GM21786 (cell line): ENCODE measurements at regions not wholly inside any gene's neighbourhood (a gene's known extent, or its start where the extent isn't known, plus 50 kb on each side); places are given as distances from the start of the nearest gene placed in this dataset.
"Not testable (repeated sequence)": the region's sequence is repeated elsewhere in the genome, so short reads cannot be mapped to it uniquely, and the experiment has no call there.

Experiments
- ATAC-seq: cut with Tn5 transposase; IDR thresholded peaks from one replicate; pipeline ENCODE4 v1.9.1; 2021; ENCODE audit not compliant: unreplicated experiment

- no peak for ATAC-seq
Observed at GRCh38 chr3:70743754-70744153, 431.3 kb upstream of the MDFIC2 start.

DNA sequence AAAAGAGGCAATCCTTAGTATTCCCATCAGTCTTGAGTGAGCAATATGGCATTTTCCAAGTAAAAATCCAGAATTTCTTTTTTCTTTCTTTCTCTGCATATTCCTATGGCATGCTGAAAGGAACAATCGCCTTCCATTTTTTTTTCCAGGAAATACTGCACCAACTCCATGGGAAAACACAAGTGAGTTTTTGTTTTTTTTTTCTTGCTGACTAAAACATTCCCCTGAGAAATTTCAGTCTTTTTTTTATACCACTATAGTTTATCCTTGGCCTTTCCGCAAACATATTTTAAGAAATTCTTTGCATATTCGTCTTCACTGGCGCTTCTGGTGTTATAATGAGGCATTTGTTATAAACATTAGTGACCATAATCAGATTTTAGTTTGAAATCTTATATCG, 429.6 kb upstream of the MDFIC2 start:
- ATAC-seq = no peak

DNA sequence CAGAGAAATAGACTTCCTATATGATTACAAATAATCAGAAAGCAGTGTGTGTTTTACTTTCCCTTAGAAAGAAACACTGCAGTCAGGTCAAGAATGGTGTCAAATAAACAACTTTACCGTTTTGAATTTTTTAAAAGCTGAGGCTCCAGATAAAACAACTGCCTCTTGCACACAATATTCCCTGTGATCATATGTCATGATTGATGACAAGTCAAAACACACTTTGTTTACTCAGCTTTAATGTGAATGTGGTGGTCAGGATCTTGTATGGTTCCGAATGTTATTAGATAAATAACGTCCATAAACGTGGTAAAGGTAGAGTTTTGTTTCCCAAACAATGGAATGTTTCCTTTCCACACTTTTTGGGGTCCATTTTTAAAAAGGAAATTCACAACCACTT, 428.4 kb upstream of the MDFIC2 start:
- ATAC-seq = no peak

DNA sequence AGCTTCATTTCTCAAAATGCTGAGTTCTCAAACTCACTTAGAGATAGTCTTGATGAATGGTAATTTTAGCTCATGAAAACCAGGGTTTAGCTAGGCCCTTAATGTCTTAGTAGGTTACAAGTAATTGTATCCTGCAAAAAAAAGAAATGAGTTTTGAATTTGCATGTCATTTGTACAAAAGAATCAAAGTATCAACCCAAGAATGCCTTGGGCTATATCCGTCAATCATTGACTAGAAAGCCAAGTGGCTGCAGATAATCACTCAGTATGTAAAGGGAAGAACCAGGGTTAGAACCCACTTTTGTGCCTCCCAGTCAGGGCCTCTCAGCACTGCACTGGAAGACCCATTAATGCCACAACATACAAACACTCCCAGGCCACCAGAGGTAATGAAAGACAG, 427.6 kb upstream of the MDFIC2 start:
- ATAC-seq = no peak

GRCh38 chr3:70738291-70738681, 425.8 kb upstream of the MDFIC2 start:
- ATAC-seq = no peak

GRCh38 chr3:70737666-70738290, 425.3 kb upstream of the MDFIC2 start:
- ATAC-seq = no peak

- ATAC-seq = no peak
Observed at GRCh38 chr3:70736009-70736408, 423.6 kb upstream of the MDFIC2 start.

GRCh38 chr3:70734756-70735155, 422.3 kb upstream of the MDFIC2 start:
- ATAC-seq = no peak

DNA sequence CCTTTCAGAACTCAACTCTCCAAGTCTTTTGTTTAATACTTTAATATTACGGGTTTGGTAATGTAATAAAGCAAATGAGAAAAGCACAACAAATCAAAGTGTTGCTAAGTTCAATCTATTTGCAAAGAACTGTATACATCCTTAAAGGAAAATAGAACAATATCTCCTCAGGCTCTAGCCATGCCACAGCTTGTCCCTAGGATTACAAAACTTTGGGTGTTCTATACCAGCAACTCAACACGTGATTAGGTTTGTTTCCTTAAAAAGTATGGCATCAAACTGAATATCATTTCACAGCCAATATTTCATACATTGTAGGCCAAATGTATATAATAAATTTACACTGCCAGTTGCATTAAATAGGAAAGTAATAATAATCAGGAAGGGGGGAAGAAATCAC, 418.6 kb upstream of the MDFIC2 start:
- no peak for ATAC-seq

GRCh38 chr3:70729845-70730244, 417.4 kb upstream of the MDFIC2 start:
- no peak for ATAC-seq

- no peak for ATAC-seq
Observed at GRCh38 chr3:70728311-70728710, 415.9 kb upstream of the MDFIC2 start.

GRCh38 chr3:70726961-70727360, 414.5 kb upstream of the MDFIC2 start:
- ATAC-seq = no peak

GRCh38 chr3:70726096-70726938, 413.9 kb upstream of the MDFIC2 start:
- ATAC-seq = no peak

GRCh38 chr3:70722018-70722417, 409.6 kb upstream of the MDFIC2 start:
- ATAC-seq = no peak

- ATAC-seq = no peak
Observed at GRCh38 chr3:70716832-70717231, 404.4 kb upstream of the MDFIC2 start.

DNA sequence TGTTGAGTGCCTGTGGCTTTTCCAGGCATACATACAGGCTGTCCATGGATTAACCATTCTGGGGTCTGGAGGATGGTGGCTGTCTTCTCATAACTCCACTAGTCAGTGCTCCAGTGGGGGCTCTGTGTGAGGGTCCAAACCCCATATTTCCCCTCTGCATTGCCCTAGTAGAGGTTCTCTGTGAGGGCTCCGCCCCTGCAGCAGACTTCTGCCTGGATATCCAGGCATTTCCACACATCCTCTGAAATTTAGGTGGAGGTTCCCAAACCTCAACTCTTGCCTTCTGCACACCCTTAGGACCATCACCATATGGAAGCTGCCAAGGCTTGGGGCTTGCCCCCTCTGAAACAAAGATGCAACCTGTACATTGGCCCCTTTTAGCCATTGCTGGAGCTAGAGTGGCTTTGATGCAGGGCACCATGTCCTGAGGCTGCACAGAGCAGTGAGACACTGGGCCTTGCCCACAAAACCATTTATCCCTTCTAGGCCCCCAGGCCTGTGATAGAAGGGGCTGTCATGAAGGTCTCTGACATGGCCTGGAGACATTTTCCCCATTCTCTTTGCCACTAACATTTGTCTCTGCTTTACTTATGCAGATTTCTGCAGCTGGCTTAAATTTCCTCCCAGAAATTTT, 400.1 kb upstream of the MDFIC2 start:
- no peak for ATAC-seq

DNA sequence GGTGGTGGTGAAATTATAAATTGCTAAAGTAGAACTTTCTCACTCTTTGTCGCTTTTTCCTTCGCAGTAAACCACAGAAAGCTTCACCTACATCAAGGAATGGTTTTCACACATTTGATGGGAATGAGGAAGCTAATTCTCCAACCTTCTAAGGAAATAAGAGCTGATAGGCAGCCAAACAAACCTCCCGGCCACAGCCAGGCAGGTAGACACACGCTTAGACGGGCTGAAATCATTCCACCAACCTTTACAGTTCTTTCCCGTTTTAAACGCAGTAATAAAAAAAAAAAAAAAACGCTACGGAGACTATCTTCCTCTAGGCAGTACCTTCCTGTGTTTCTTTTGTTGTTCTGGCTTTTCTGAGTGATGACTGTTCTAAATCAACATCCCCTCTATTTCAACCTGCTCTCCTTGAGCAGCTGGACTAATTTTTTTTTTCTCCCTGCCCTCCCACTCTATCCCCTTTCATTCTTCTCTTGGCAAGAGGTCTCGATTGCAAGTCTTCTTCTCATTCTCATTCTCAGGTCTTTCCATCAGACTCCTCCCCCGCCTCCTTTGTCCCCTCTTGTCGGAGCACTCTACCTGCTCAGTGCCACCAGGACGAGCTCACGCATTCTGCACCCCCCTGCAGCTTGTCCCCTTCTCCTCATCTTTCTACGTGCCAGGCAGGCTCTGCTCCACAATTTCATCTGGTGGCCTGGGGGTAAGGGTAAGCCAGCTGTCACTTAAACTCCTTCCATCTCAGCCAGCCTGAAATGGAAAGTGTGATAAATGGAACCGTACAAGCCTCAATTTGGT, 391.1 kb upstream of the MDFIC2 start:
- ATAC-seq = no peak

DNA sequence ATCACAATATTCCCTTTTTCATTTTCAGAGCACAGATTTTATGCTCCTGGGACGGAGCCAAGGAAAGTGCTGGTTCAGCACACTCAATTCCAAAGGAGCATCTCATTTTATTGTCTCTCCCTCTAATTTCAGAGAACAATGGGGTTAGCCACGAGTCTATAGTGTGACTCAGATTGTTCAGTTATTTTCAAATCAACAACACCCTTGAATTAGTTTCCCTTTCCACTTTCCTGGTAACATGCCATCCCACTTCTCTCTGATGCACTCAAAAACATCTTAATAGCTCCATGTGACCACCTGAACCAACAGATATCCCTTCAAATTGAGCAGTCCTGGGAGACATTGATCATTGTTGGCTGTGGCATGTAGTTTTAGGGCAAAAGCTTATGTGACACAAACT, 389.7 kb upstream of the MDFIC2 start:
- no peak for ATAC-seq

- no peak for ATAC-seq
Observed at GRCh38 chr3:70684701-70685100, 372.3 kb upstream of the MDFIC2 start.

DNA sequence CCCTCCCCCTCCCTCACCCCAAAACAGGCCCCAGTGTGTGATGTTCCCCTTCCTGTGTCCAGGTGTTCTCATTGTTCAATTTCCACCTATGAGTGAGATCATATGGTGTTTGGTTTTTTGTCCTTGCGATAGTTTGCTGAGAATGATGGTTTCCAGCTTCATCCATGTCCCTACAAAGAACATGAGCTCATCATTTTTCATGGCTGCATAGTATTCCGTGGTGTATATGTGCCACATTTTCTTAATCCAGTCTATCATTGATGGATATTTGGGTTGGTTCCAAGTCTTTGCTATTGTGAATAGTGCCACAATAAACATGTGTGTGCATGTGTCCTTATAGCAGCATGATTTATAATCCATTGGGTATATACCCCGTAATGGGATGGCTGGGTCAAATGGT, 363.4 kb upstream of the MDFIC2 start:
- not testable (repeated sequence) for ATAC-seq

DNA sequence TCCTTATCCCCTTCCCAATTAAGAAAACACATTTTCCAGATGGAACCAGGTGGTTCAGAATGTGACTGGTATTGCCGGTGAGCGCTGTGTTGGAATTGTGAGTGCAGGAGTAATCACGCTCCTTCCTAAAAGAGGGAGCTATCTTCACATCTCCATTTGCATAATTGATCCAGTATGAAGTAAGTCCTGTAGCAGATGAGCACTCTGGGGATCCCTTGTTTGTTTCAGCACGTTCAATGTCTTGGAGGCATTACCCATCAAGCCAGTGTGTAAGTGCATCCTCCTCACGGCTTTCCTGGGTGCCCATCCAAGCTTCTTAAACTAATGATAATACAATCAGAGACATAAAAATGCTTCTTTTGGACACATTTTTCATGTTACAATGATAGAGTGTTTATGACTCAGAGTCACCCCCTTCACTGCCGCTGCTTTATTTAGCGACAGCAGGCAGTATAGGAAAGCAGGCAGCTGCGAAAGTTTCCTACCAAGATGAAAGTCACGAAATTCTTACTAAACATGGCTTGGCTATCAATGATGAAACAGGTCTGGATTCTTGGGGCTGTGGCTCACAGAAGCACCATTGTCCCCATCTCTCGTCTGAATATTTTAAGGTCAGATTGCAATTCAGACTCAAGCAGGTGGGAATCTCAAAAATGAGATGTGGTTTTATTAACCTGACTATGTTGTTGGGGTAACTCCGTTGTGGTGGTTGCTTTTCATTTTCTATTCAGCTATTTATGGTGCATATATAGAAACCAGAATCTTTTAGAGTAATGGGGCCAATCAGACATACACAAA, 346.3 kb upstream of the MDFIC2 start:
- no peak for ATAC-seq
